NB4 (cell line): ENCODE measurements at regions not wholly inside any gene's neighbourhood (a gene's known extent, or its start where the extent isn't known, plus 50 kb on each side); places are given as distances from the start of the nearest gene placed in this dataset.

Experiments
- DNase-seq: peaks from one replicate; pipeline ENCODE4 v3.0.0; 2010; ENCODE audit warnings: low read depth
- H3K4me3 ChIP-seq: one replicate; pipeline ENCODE4 v1.5.1; 2011; ENCODE audit warnings: mild to moderate bottlenecking, low read depth, low read length, moderate library complexity
- CTCF ChIP-seq: IDR thresholded peaks from one replicate; pipeline ENCODE4 v1.5.1; 2012; ENCODE audit warnings: low read depth, low read length
- MAX ChIP-seq: IDR thresholded peaks from 2 replicates; pipeline ENCODE4 v1.6.1; 2011; ENCODE audit warnings: low read depth, low read length
- MYC ChIP-seq: IDR thresholded peaks from 2 replicates; pipeline ENCODE4 v1.6.1; 2011; ENCODE audit warnings: low read depth, low read length
- POLR2A ChIP-seq: IDR thresholded peaks from 2 replicates; pipeline ENCODE4 v1.6.1; 2011; ENCODE audit warnings: mild to moderate bottlenecking; ENCODE audit not compliant: insufficient read length; ENCODE audit errors: extremely low read depth

- TF ChIP-seq POLR2A = no peak
- TF ChIP-seq CTCF = no peak
- TF ChIP-seq MAX = no peak
- no peak for TF ChIP-seq MYC
- H3K4me3 ChIP-seq = no peak overlapping the region
- DNase-seq = no peak
Observed at GRCh38 chr4:165677081-165677480, 196.0 kb upstream of the TLL1 start.

GRCh38 chr4:165678236-165678935 is 194.7 kb upstream of the TLL1 start:
- DNase-seq = no peak
- no peak for TF ChIP-seq POLR2A
- no peak for TF ChIP-seq CTCF
- TF ChIP-seq MYC = no peak
- no peak for TF ChIP-seq MAX
- H3K4me3 ChIP-seq = no peak overlapping the region

- DNase-seq = no peak
- H3K4me3 ChIP-seq = no peak overlapping the region
- TF ChIP-seq CTCF (no peak), POLR2A (no peak), MYC (no peak), MAX (no peak)
Observed at GRCh38 chr4:165678936-165679325, 194.1 kb upstream of the TLL1 start.

- TF ChIP-seq MYC = no peak
- TF ChIP-seq POLR2A = no peak
- TF ChIP-seq MAX = no peak
- TF ChIP-seq CTCF = no peak
- H3K4me3 ChIP-seq = no peak overlapping the region
- DNase-seq = no peak
Observed at GRCh38 chr4:165680821-165681220, 192.2 kb upstream of the TLL1 start.

- DNase-seq = no peak
- TF ChIP-seq MAX (no peak), CTCF (no peak), POLR2A (no peak), MYC (no peak)
- H3K4me3 ChIP-seq = no peak overlapping the region
Observed at GRCh38 chr4:165682611-165683010, 190.4 kb upstream of the TLL1 start.
